ENCODE measurements at regions not wholly inside any gene's neighbourhood (a gene's known extent, or its start where the extent isn't known, plus 50 kb on each side); places are given as distances from the start of the nearest gene placed in this dataset. TPM values are rescaled to one million over a fixed set of nuclear protein-coding genes. Genes with fewer than 3 reads are reported as not detected.

Small RNA genes lying in the stretch of these regions (small RNA-seq; reads per million reads assigned to genes)
- not detected for gene MIR4532
